Endothelial cell (in vitro differentiated cells): ENCODE measurements at regions not wholly inside any gene's neighbourhood (a gene's known extent, or its start where the extent isn't known, plus 50 kb on each side); places are given as distances from the start of the nearest gene placed in this dataset.

Experiments
- DNase-seq: peaks from one replicate; pipeline ENCODE4 v3.0.0; 2021; ENCODE audit warnings: low spot score
- H3K27ac Mint-ChIP-seq: one replicate; pipeline ENCODE4 v1.8.0; 2021; ENCODE audit warnings: mixed read lengths, inconsistent platforms; ENCODE audit not compliant: unreplicated experiment
- H3K27me3 Mint-ChIP-seq: one replicate; pipeline ENCODE4 v1.8.0; 2021; ENCODE audit warnings: mild to moderate bottlenecking, moderate library complexity, mixed read lengths, inconsistent platforms; ENCODE audit not compliant: unreplicated experiment
- H3K36me3 Mint-ChIP-seq: one replicate; pipeline ENCODE4 v1.8.0; 2021; ENCODE audit warnings: mild to moderate bottlenecking, low read depth, mixed read lengths, inconsistent platforms; ENCODE audit not compliant: unreplicated experiment
- H3K4me1 Mint-ChIP-seq: one replicate; pipeline ENCODE4 v1.8.0; 2021; ENCODE audit warnings: mild to moderate bottlenecking, mixed read lengths, inconsistent platforms; ENCODE audit not compliant: unreplicated experiment
- H3K4me3 Mint-ChIP-seq: one replicate; pipeline ENCODE4 v1.8.0; 2021; ENCODE audit warnings: mild to moderate bottlenecking, mixed read lengths, inconsistent platforms; ENCODE audit not compliant: unreplicated experiment
- H3K9me3 Mint-ChIP-seq: one replicate; pipeline ENCODE4 v1.8.0; 2021; ENCODE audit warnings: mixed read lengths, inconsistent platforms; ENCODE audit not compliant: unreplicated experiment
- CTCF ChIP-seq: fragments of 200-600 bp; sonication (generic); IDR thresholded peaks from one replicate; pipeline ENCODE4 v1.5.0; 2021; ENCODE audit warnings: antibody characterized with exemption; ENCODE audit not compliant: unreplicated experiment

- H3K4me1 Mint-ChIP-seq: no peaks in the 10 kb centered on the region
- no peak overlapping the region for H3K4me3 Mint-ChIP-seq
- no peaks in the 10 kb centered on the region for H3K9me3 Mint-ChIP-seq
- H3K27me3 Mint-ChIP-seq: no peaks in the 10 kb centered on the region
- DNase-seq: no peak
- no peak overlapping the region for H3K27ac Mint-ChIP-seq
- no peak for TF ChIP-seq CTCF
- H3K36me3 Mint-ChIP-seq: no peaks in the 10 kb centered on the region
Measured at GRCh38 chr18:59993560-59993959, 93.8 kb downstream of the PMAIP1 start.

GRCh38 chr18:59990121-59990823, 90.5 kb downstream of the PMAIP1 start:
- no peaks in the 10 kb centered on the region for H3K4me1 Mint-ChIP-seq
- H3K27ac Mint-ChIP-seq: no peak overlapping the region
- no peak overlapping the region for H3K4me3 Mint-ChIP-seq
- no peak for DNase-seq
- TF ChIP-seq CTCF: no peak
- H3K27me3 Mint-ChIP-seq: no peaks in the 10 kb centered on the region
- H3K36me3 Mint-ChIP-seq: no peaks in the 10 kb centered on the region
- no peaks in the 10 kb centered on the region for H3K9me3 Mint-ChIP-seq

GRCh38 chr18:59988098-59988706, 88.4 kb downstream of the PMAIP1 start:
- H3K4me1 Mint-ChIP-seq: no peaks in the 10 kb centered on the region
- no peaks in the 10 kb centered on the region for H3K27me3 Mint-ChIP-seq
- no peak overlapping the region for H3K27ac Mint-ChIP-seq
- TF ChIP-seq CTCF: peak; percentile 95
- no peaks in the 10 kb centered on the region for H3K9me3 Mint-ChIP-seq
- H3K4me3 Mint-ChIP-seq: no peak overlapping the region
- peak; percentile 49 for DNase-seq
- H3K36me3 Mint-ChIP-seq: no peaks in the 10 kb centered on the region

GRCh38 chr18:59987102-59987501, 87.3 kb downstream of the PMAIP1 start:
- no peak for TF ChIP-seq CTCF
- no peaks in the 10 kb centered on the region for H3K27me3 Mint-ChIP-seq
- no peaks in the 10 kb centered on the region for H3K36me3 Mint-ChIP-seq
- DNase-seq: no peak
- H3K9me3 Mint-ChIP-seq: no peaks in the 10 kb centered on the region
- no peak overlapping the region for H3K4me3 Mint-ChIP-seq
- no peaks in the 10 kb centered on the region for H3K4me1 Mint-ChIP-seq
- H3K27ac Mint-ChIP-seq: no peak overlapping the region

GRCh38 chr18:59986139-59986538, 86.3 kb downstream of the PMAIP1 start:
- H3K27ac Mint-ChIP-seq: no peak overlapping the region
- DNase-seq: no peak
- H3K36me3 Mint-ChIP-seq: no peaks in the 10 kb centered on the region
- H3K9me3 Mint-ChIP-seq: no peaks in the 10 kb centered on the region
- no peak for TF ChIP-seq CTCF
- H3K4me1 Mint-ChIP-seq: no peaks in the 10 kb centered on the region
- no peaks in the 10 kb centered on the region for H3K27me3 Mint-ChIP-seq
- no peak overlapping the region for H3K4me3 Mint-ChIP-seq
